ENCODE measurements at regions not wholly inside any gene's neighbourhood (a gene's known extent, or its start where the extent isn't known, plus 50 kb on each side); places are given as distances from the start of the nearest gene placed in this dataset.

- TF ChIP-seq SUZ12 (IDR thresholded peaks at IDR 0.05; ENCODE audit: low read length) (no peak), BACH1 (IDR thresholded peaks at IDR 0.05; ENCODE audit: low read length) (no peak)
Observed at GRCh38 chr11:69413993-69414392, 67.5 kb upstream of the LINC01488 start (continued).

All from H1 (cell line).